Tibial artery (tissue), 4 donors: ENCODE measurements at regions not wholly inside any gene's neighbourhood (a gene's known extent, or its start where the extent isn't known, plus 50 kb on each side); places are given as distances from the start of the nearest gene placed in this dataset.

Experiments used
- DNase-seq, 2 donors: peaks; one replicate each; pipeline ENCODE4 v3.0.0-alpha.2; 2019
- H3K27ac ChIP-seq, 2 donors: fragments of 200-600 bp; sonication (generic) in 1 of 2; 1 replicate in 1 of 2; 2 replicates in 1 of 2; pipeline ENCODE4 v1.5.1; 2018 to 2019; ENCODE audit warnings: mild to moderate bottlenecking in 1 of 2
- H3K27me3 ChIP-seq, 2 donors: fragments of 200-600 bp; sonication (generic) in 1 of 2; one replicate each; pipeline versions ENCODE4 v1.5.1 to v1.6.0; 2016 to 2019
- H3K36me3 ChIP-seq, 3 donors: fragments of 200-600 bp; sonication (generic) in 2 of 3; one replicate each; pipeline ENCODE4 v1.5.1; 2016 to 2019; ENCODE audit warnings: mild to moderate bottlenecking in 2 of 3
- H3K4me1 ChIP-seq, 4 donors: fragments of 200-600 bp; sonication (generic) in 2 of 4; 1 replicate in 3 of 4; 2 replicates in 1 of 4; pipeline ENCODE4 v1.5.1; 2016 to 2019
- H3K4me3 ChIP-seq, 2 donors: fragments of 200-600 bp; sonication (generic) in 1 of 2; 1 replicate in 1 of 2; 2 replicates in 1 of 2; pipeline ENCODE4 v1.5.1; 2018 to 2019; ENCODE audit warnings: mild to moderate bottlenecking in 2 of 2
- H3K9me3 ChIP-seq, 3 donors: fragments of 200-600 bp; sonication (generic) in 1 of 3; one replicate each; pipeline ENCODE4 v1.5.1; 2016 to 2019
- CTCF ChIP-seq, 2 experiments: fragments of 200-600 bp in 1 of 2; fragments of 450-650 bp in 1 of 2; IDR thresholded peaks; one replicate each; pipeline ENCODE4 v1.5.1; 2017 to 2019; ENCODE audit warnings: antibody characterized with exemption in 2 of 2, mild to moderate bottlenecking in 1 of 2, moderate library complexity in 1 of 2
- intact Hi-C: fragments of 100-400 bp; cut with DNase I; formaldehyde crosslinking; loops from one replicate; pipeline ENCODE4 v1.15.0; 2023; ENCODE audit warnings: low total_unique reads

- no peak for TF ChIP-seq CTCF (IDR thresholded peaks at IDR 0.05)
- no peaks in the 10 kb centered on the region for H3K36me3 ChIP-seq
- peaks cover 0 to 3% (median 0%) of the 10 kb centered on the region in 3 donors for H3K9me3 ChIP-seq
- H3K27ac ChIP-seq: no peak overlapping the region
- peaks cover 0 to 14% (median 4%) of the 10 kb centered on the region in 4 donors for H3K4me1 ChIP-seq
- no peak overlapping the region for H3K4me3 ChIP-seq
- no peak for DNase-seq
- intact Hi-C loops: no loop called here
- H3K27me3 ChIP-seq: no peaks in the 10 kb centered on the region
These were observed 347.2 kb upstream of the TNP1 start for GRCh38 chr2:217206907-217207698.

- intact Hi-C loops: no loop called here
- H3K4me3 ChIP-seq: no peak overlapping the region
- DNase-seq: no peak
- peaks cover 0 to 3% (median 0%) of the 10 kb centered on the region in 3 donors for H3K9me3 ChIP-seq
- H3K36me3 ChIP-seq: no peaks in the 10 kb centered on the region
- TF ChIP-seq CTCF (IDR thresholded peaks at IDR 0.05): no peak
- peaks cover 0 to 14% (median 4%) of the 10 kb centered on the region in 4 donors for H3K4me1 ChIP-seq
- H3K27me3 ChIP-seq: no peaks in the 10 kb centered on the region
- no peak overlapping the region for H3K27ac ChIP-seq
These were observed 346.3 kb upstream of the TNP1 start for GRCh38 chr2:217206016-217206725.

- Histone ChIP-seq H3K4me3 (no peak overlapping the region), H3K36me3 (no peaks in the 10 kb centered on the region), H3K4me1 (peaks cover 0 to 14% (median 4%) of the 10 kb centered on the region in 4 donors), H3K27ac (no peak overlapping the region), H3K27me3 (no peaks in the 10 kb centered on the region), H3K9me3 (peaks cover 0 to 3% (median 0%) of the 10 kb centered on the region in 3 donors)
- intact Hi-C loops: no loop called here
- DNase-seq: no peak
- no peak for TF ChIP-seq CTCF (IDR thresholded peaks at IDR 0.05)
These were observed 344.5 kb upstream of the TNP1 start for GRCh38 chr2:217204358-217204757.

GRCh38 chr2:217203086-217203485, 343.2 kb upstream of the TNP1 start:
- no peaks in the 10 kb centered on the region for H3K36me3 ChIP-seq
- H3K4me3 ChIP-seq: no peak overlapping the region
- no peak overlapping the region for H3K27ac ChIP-seq
- intact Hi-C loops: no loop called here
- H3K27me3 ChIP-seq: no peaks in the 10 kb centered on the region
- TF ChIP-seq CTCF (IDR thresholded peaks at IDR 0.05): no peak
- peaks cover 0 to 14% (median 4%) of the 10 kb centered on the region in 4 donors for H3K4me1 ChIP-seq
- H3K9me3 ChIP-seq: peaks cover 0 to 3% (median 0%) of the 10 kb centered on the region in 3 donors
- no peak for DNase-seq

- Histone ChIP-seq H3K27ac (no peak overlapping the region), H3K4me3 (no peak overlapping the region), H3K9me3 (peaks cover 0 to 9% (median 5%) of the 10 kb centered on the region in 3 donors), H3K36me3 (no peaks in the 10 kb centered on the region), H3K27me3 (no peaks in the 10 kb centered on the region), H3K4me1 (peaks cover 0 to 11% (median 0%) of the 10 kb centered on the region in 4 donors)
- intact Hi-C loops: no loop called here
- no peak for DNase-seq
- TF ChIP-seq CTCF (IDR thresholded peaks at IDR 0.05): no peak
These were observed 339.4 kb upstream of the TNP1 start for GRCh38 chr2:217199255-217199630.
